ENCODE measurements at regions not wholly inside any gene's neighbourhood (a gene's known extent, or its start where the extent isn't known, plus 50 kb on each side); places are given as distances from the start of the nearest gene placed in this dataset.

- TF ChIP-seq, protein P1, sequence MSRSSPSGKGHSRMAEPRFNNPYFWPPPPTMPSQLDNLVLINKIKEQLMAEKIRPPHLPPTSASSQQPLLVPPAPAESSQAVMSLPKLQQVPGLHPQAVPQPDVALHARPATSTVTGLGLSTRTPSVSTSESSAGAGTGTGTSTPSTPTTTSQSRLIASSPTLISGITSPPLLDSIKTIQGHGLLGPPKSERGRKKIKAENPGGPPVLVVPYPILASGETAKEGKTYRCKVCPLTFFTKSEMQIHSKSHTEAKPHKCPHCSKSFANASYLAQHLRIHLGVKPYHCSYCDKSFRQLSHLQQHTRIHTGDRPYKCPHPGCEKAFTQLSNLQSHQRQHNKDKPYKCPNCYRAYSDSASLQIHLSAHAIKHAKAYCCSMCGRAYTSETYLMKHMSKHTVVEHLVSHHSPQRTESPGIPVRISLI (CRISPR knock-in tag; IDR thresholded peaks at IDR 0.05; ENCODE audit: borderline replicate concordance): no peak
- no peak for TF ChIP-seq ZNF550 (CRISPR knock-in tag; IDR thresholded peaks at IDR 0.05; ENCODE audit: borderline replicate concordance)
- TF ChIP-seq ZSCAN30 (CRISPR knock-in tag; IDR thresholded peaks at IDR 0.05): no peak
- no peak for TF ChIP-seq ZNF75D (CRISPR knock-in tag; IDR thresholded peaks at IDR 0.05; ENCODE audit: borderline replicate concordance)
- TF ChIP-seq FOSL2 (CRISPR knock-in tag; IDR thresholded peaks at IDR 0.05): peak; percentile 49; the same call in 1 of the 2 replicates
- TF ChIP-seq, protein P2, sequence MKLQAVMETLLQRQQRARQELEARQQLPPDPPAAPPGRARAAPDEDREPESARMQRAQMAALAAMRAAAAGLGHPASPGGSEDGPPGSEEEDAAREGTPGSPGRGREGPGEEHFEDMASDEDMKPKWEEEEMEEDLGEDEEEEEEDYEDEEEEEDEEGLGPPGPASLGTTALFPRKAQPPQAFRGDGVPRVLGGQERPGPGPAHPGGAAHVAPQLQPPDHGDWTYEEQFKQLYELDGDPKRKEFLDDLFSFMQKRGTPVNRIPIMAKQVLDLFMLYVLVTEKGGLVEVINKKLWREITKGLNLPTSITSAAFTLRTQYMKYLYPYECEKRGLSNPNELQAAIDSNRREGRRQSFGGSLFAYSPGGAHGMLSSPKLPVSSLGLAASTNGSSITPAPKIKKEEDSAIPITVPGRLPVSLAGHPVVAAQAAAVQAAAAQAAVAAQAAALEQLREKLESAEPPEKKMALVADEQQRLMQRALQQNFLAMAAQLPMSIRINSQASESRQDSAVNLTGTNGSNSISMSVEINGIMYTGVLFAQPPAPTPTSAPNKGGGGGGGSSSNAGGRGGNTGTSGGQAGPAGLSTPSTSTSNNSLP (IDR thresholded peaks at IDR 0.05; ENCODE audit: low read depth, low read length): peak; percentile 41; the same call in 1 of the 2 replicates
- TF ChIP-seq, protein P3, sequence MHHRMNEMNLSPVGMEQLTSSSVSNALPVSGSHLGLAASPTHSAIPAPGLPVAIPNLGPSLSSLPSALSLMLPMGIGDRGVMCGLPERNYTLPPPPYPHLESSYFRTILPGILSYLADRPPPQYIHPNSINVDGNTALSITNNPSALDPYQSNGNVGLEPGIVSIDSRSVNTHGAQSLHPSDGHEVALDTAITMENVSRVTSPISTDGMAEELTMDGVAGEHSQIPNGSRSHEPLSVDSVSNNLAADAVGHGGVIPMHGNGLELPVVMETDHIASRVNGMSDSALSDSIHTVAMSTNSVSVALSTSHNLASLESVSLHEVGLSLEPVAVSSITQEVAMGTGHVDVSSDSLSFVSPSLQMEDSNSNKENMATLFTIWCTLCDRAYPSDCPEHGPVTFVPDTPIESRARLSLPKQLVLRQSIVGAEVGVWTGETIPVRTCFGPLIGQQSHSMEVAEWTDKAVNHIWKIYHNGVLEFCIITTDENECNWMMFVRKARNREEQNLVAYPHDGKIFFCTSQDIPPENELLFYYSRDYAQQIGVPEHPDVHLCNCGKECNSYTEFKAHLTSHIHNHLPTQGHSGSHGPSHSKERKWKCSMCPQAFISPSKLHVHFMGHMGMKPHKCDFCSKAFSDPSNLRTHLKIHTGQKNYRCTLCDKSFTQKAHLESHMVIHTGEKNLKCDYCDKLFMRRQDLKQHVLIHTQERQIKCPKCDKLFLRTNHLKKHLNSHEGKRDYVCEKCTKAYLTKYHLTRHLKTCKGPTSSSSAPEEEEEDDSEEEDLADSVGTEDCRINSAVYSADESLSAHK (CRISPR knock-in tag; IDR thresholded peaks at IDR 0.05; ENCODE audit: borderline replicate concordance): no peak
- TF ChIP-seq JDP2 (CRISPR knock-in tag; IDR thresholded peaks at IDR 0.05; ENCODE audit: borderline replicate concordance): no peak
- TF ChIP-seq FOXK1 (CRISPR knock-in tag; IDR thresholded peaks at IDR 0.05; ENCODE audit: borderline replicate concordance, low read depth): no peak
- TF ChIP-seq ZNF230 (CRISPR knock-in tag; IDR thresholded peaks at IDR 0.05): no peak
- TF ChIP-seq RNF2 (conservative IDR thresholded peaks at IDR 0.05; ENCODE audit: low read depth): no peak
- no peak for TF ChIP-seq REXO4 (CRISPR knock-in tag; IDR thresholded peaks at IDR 0.05; ENCODE audit: borderline replicate concordance)
- no peak for TF ChIP-seq MTA3 (CRISPR knock-in tag; IDR thresholded peaks at IDR 0.05)
- no peak for TF ChIP-seq ZNF33A (CRISPR knock-in tag; IDR thresholded peaks at IDR 0.05; ENCODE audit: borderline replicate concordance)
- peak; percentile 84 for TF ChIP-seq TCF7 (IDR thresholded peaks at IDR 0.05; ENCODE audit: low read depth)
- TF ChIP-seq, protein P4, sequence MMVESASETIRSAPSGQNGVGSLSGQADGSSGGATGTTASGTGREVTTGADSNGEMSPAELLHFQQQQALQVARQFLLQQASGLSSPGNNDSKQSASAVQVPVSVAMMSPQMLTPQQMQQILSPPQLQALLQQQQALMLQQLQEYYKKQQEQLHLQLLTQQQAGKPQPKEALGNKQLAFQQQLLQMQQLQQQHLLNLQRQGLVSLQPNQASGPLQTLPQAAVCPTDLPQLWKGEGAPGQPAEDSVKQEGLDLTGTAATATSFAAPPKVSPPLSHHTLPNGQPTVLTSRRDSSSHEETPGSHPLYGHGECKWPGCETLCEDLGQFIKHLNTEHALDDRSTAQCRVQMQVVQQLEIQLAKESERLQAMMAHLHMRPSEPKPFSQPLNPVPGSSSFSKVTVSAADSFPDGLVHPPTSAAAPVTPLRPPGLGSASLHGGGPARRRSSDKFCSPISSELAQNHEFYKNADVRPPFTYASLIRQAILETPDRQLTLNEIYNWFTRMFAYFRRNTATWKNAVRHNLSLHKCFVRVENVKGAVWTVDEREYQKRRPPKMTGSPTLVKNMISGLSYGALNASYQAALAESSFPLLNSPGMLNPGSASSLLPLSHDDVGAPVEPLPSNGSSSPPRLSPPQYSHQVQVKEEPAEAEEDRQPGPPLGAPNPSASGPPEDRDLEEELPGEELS (CRISPR knock-in tag; IDR thresholded peaks at IDR 0.05): 0 out of 2 replicates have a peak, but pooled peaks have one; percentile 21
- no peak for TF ChIP-seq ZFP36 (IDR thresholded peaks at IDR 0.05; ENCODE audit: borderline replicate concordance, low read depth, low read length, partially characterized antibody)
- TF ChIP-seq CREM (IDR thresholded peaks at IDR 0.05): peak; percentile 55; the same call in 1 of the 2 replicates
- no peak for TF ChIP-seq CREM (CRISPR knock-in tag; IDR thresholded peaks at IDR 0.05)
- TF ChIP-seq, protein P5, sequence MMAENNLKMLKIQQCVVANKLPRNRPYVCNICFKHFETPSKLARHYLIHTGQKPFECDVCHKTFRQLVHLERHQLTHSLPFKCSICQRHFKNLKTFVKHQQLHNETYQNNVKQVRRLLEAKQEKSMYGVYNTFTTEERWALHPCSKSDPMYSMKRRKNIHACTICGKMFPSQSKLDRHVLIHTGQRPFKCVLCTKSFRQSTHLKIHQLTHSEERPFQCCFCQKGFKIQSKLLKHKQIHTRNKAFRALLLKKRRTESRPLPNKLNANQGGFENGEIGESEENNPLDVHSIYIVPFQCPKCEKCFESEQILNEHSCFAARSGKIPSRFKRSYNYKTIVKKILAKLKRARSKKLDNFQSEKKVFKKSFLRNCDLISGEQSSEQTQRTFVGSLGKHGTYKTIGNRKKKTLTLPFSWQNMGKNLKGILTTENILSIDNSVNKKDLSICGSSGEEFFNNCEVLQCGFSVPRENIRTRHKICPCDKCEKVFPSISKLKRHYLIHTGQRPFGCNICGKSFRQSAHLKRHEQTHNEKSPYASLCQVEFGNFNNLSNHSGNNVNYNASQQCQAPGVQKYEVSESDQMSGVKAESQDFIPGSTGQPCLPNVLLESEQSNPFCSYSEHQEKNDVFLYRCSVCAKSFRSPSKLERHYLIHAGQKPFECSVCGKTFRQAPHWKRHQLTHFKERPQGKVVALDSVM (CRISPR knock-in tag; IDR thresholded peaks at IDR 0.05): no peak
- no peak for TF ChIP-seq PHF20 (CRISPR knock-in tag; IDR thresholded peaks at IDR 0.05)
- TF ChIP-seq NCOA5 (CRISPR knock-in tag; IDR thresholded peaks at IDR 0.05): no peak
These were observed 230.3 kb downstream of the CENPF start (continued) for GRCh38 chr1:214833178-214833756.

All from HepG2 (cell line).